ENCODE measurements at regions not wholly inside any gene's neighbourhood (a gene's known extent, or its start where the extent isn't known, plus 50 kb on each side); places are given as distances from the start of the nearest gene placed in this dataset.
"Not testable (repeated sequence)": the region's sequence is repeated elsewhere in the genome, so short reads cannot be mapped to it uniquely, and the experiment has no call there.

GRCh38 chr7:115177103-115177502 lies 255.2 kb downstream of the MDFIC start:
- H3K4me1 ChIP-seq (ENCODE audit: insufficient read depth, low read length, poor library complexity, severe bottlenecking) = no peaks in the 10 kb centered on the region
- no peaks in the 10 kb centered on the region for H3K9me3 ChIP-seq (ENCODE audit: low read depth, low read length, poor library complexity, severe bottlenecking)
- no peaks in the 10 kb centered on the region for H3K27me3 ChIP-seq (replicated peaks; ENCODE audit: insufficient read depth, low read depth, low read length, poor library complexity)
- intact Hi-C loops (cut with micrococcal nuclease; ENCODE audit: unreplicated experiment) = no loop called here
- BruUV-seq (replicated peaks) = no TSS peak
- no peaks in the 10 kb centered on the region for H3K36me3 ChIP-seq (ENCODE audit: insufficient read depth, low read length, poor library complexity, severe bottlenecking)
- ChIA-PET POLR2A (ENCODE audit: low non-redundant PET) (no interaction called here), CTCF (no interaction called here)
- TF ChIP-seq EZH2 (IDR thresholded peaks at IDR 0.05; ENCODE audit: borderline replicate concordance, low read depth, low read length, poor library complexity, severe bottlenecking) (no peak), CTCF (conservative IDR thresholded peaks at IDR 0.05; ENCODE audit: low read depth, low read length) (no peak)
- H3K27ac ChIP-seq (ENCODE audit: low read depth, low read length, poor library complexity, severe bottlenecking) = no peak overlapping the region
- no peak overlapping the region for H3K4me3 ChIP-seq (ENCODE audit: low read depth, low read length, poor library complexity, severe bottlenecking)
- DNase-seq (ENCODE audit: low spot score) = no peak

- H3K27me3 ChIP-seq (replicated peaks; ENCODE audit: insufficient read depth, low read depth, low read length, poor library complexity); H3K9me3 ChIP-seq (ENCODE audit: low read depth, low read length, poor library complexity, severe bottlenecking); H3K4me3 ChIP-seq (ENCODE audit: low read depth, low read length, poor library complexity, severe bottlenecking); H3K27ac ChIP-seq (ENCODE audit: low read depth, low read length, poor library complexity, severe bottlenecking); intact Hi-C loops (cut with micrococcal nuclease; ENCODE audit: unreplicated experiment); BruUV-seq (replicated peaks); CTCF ChIA-PET; H3K4me1 ChIP-seq (ENCODE audit: insufficient read depth, low read length, poor library complexity, severe bottlenecking); POLR2A ChIA-PET (ENCODE audit: low non-redundant PET); H3K36me3 ChIP-seq (ENCODE audit: insufficient read depth, low read length, poor library complexity, severe bottlenecking); DNase-seq (ENCODE audit: low spot score): not testable (repeated sequence)
Observed at GRCh38 chr7:115172397-115172796, 250.5 kb downstream of the MDFIC start.

GRCh38 chr7:115153769-115154477 lies 232.0 kb downstream of the MDFIC start:
- peak overlapping the region; percentile 37 for H3K27ac ChIP-seq (ENCODE audit: low read depth, low read length, poor library complexity, severe bottlenecking)
- POLR2A ChIA-PET (ENCODE audit: low non-redundant PET) = no interaction called here

More at GRCh38 chr7:115153769-115154477, 232.0 kb downstream of the MDFIC start:
- CTCF ChIA-PET = no interaction called here
- no TSS peak for BruUV-seq (replicated peaks)
- no peaks in the 10 kb centered on the region for H3K36me3 ChIP-seq (ENCODE audit: insufficient read depth, low read length, poor library complexity, severe bottlenecking)
- no peak overlapping the region for H3K4me3 ChIP-seq (ENCODE audit: low read depth, low read length, poor library complexity, severe bottlenecking)
- no peak for TF ChIP-seq EZH2 (IDR thresholded peaks at IDR 0.05; ENCODE audit: borderline replicate concordance, low read depth, low read length, poor library complexity, severe bottlenecking)
- no peak for TF ChIP-seq CTCF (conservative IDR thresholded peaks at IDR 0.05; ENCODE audit: low read depth, low read length)
- peaks cover 16% of the 10 kb centered on the region for H3K4me1 ChIP-seq (ENCODE audit: insufficient read depth, low read length, poor library complexity, severe bottlenecking)
- peak; percentile 38 for DNase-seq (ENCODE audit: low spot score)
- intact Hi-C loops (cut with micrococcal nuclease; ENCODE audit: unreplicated experiment) = no loop called here
- no peaks in the 10 kb centered on the region for H3K9me3 ChIP-seq (ENCODE audit: low read depth, low read length, poor library complexity, severe bottlenecking)
- no peaks in the 10 kb centered on the region for H3K27me3 ChIP-seq (replicated peaks; ENCODE audit: insufficient read depth, low read depth, low read length, poor library complexity)

Measured in A673 (cell line).